ENCODE measurements at regions not wholly inside any gene's neighbourhood (a gene's known extent, or its start where the extent isn't known, plus 50 kb on each side); places are given as distances from the start of the nearest gene placed in this dataset.

DNA sequence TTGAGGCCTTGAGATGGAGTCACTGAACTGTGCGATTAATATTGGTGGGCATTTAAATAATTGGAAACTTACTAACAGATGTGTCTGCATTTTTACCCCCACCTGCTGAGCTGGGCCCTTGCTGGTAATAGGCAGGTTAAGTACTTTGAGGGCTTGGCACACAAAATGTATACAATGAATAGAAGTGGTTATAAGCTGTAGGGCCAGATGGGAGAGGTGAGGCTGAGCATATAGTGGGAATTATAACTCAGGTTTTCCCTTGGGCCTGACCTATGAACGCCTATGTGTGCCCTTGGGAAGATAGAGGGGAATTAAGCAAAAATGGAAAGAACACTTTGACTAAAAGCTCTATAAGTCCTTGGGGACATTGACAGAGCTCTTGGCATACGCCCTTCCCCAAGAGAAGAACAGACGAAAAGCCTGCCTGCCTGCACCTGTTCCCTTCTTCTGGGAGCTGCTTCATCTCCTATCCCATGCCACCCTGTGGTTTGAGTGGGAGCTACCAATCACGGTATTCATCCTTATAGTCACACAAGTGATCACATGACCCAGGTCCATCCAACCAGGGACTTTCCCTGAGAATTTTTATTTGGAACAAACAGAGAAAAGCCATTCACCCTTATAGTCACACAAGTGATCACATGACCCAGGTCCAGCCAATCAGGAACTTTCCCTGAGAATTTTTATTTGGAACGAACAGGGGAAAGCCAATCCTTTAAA is 260.7 kb upstream of the CSF3R start:
- peak; percentile 0 for DNase-seq (ENCODE audit: low read depth)

GRCh38 chr1:36741066-36741465 is 258.4 kb upstream of the CSF3R start:
- no peak for DNase-seq (ENCODE audit: low read depth)

GRCh38 chr1:36740446-36740845 is 257.7 kb upstream of the CSF3R start:
- no peak for DNase-seq (ENCODE audit: low read depth)

- DNase-seq (ENCODE audit: low read depth): no peak
Observed at GRCh38 chr1:36739703-36740289, 257.1 kb upstream of the CSF3R start.

DNA sequence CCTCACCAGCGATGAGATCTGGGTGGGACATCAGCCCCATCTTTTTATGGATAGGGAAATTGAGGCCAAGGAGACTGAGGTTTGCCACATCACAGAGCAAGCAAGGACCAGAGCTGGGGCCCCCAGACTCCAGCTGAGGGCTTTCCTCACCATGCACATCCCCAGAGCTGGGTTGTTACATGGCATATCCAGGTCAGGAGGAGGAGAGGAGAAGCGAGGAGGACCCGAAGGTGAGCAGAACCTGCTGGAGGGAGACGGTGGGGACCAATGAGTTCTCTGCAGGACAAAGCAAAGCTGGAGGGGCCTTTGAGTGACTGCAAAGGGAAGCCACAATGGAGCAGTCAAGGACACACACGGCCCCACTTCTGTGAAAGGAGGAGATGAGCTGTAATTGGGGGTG is 255.5 kb upstream of the CSF3R start:
- DNase-seq (ENCODE audit: low read depth): no peak

GRCh38 chr1:36737767-36738166 is 255.1 kb upstream of the CSF3R start:
- DNase-seq (ENCODE audit: low read depth): no peak

DNA sequence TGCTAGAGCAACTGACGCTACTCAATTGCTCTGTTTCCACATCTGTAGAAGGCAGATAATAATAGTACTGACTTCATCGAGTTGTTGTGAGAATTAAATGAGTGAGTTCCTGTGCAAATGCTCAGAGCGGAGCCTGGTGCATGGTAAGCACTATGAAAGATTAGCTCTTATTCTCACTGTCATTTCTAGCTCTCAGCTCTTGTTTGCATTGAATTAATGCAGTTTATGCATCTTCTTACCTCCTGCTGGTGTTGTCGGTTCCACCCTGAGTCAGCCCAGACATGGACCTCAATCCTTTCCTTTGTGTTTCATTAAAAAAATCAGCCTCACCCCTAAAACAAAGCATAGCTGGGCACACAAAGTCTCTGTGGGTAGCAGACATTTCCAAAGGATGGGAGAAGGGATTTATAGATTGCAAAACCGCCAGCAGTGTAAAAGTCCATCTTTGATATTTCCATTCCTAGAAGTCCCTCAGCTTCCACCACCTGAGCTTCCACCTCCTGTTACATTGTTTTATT is 254.4 kb upstream of the CSF3R start:
- DNase-seq (ENCODE audit: low read depth): no peak

DNA sequence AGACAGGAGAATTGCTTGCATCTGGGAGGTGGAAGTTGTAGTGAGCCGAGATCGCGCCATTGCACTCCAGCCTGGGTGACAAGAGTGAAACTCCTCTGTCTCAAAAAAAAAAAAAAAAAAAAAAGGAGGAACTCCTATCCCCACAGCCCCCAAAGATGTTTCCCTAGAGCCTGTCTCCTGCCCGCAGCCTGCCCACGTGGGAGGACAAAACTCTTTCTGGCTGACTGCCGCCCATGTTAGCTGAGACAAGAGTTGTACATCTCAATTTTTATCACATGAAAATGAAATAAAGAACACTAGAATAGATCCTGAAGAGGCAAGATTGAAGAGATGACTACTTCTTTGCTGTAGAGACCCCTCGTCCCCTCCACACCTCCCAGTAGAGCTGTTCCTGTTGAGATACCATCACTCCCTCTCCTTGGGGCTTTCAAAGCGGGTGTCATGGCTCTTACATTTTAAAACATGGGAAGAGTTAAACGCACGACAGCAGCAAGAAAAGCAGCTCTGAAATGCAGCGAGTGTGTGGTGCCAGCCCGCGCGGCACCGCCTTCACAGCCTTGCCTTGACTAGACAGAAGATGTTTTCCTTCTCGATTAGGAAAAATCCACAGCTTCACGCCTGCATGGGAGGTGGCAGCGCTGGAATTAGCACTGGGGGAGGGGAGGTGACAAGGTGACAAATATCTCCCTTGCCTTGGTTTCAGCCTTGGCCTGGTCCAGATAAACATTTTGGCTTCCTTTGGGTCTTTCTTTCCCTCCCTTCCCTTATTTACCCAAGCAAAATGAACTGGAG is 253.4 kb upstream of the CSF3R start:
- no peak for DNase-seq (ENCODE audit: low read depth)

GRCh38 chr1:36735436-36735835 is 252.7 kb upstream of the CSF3R start:
- no peak for DNase-seq (ENCODE audit: low read depth)

DNA sequence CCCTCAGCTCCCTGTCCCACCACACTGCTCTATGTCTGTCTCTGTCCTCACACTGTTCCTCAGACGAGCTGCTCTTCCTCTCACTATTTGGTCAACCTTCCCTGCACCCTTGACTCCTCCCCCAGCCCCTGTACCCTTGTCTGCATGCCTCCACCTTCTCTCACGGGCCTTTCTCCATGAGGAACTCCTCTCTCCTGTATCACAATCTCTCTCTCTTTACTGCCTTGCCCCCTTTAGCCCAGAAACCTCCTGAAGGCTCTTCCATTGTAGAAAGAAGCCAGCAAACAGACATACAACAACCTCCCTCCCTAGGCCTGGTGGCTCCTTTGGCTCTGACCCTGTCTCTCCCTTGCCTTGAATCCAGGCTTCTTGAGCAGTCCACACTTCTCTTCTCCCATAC is 251.6 kb upstream of the CSF3R start:
- no peak for DNase-seq (ENCODE audit: low read depth)

DNA sequence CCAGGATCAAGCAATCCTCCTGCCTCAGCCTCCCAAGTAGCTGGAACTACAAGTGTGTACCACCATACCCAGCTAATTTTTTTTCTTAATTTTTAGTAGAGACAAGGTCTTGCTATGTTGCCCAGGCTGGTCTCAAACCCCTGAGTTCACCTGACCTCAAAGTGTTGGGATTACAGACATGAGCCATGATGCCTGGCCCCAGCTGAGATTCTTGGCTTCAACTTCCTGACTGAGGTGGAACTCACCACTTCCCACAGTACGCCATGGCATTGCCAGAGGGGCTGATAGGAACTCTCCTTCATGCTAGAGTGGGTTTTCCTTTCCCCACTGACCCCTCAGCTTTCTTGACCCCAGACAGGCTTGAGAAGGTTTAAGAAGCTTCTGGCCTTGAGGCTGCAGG is 251.0 kb upstream of the CSF3R start:
- no peak for DNase-seq (ENCODE audit: low read depth)

DNA sequence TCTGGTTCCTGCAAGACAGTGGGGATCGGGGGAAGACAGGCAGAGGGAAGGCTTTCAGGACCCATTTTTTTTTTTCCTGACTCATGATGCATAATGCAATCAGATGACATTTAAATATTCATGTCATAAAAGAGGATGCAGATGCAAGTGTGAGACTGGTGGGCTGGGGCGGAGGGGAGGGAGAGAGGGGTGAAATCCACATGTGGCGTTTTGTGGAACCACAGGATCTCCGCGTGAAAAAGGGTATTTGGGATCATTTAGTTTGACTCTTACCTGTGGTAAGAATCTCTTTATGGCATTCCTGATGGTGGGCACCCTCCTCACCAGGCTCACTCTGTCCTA is 249.3 kb upstream of the CSF3R start:
- no peak for DNase-seq (ENCODE audit: low read depth)

DNA sequence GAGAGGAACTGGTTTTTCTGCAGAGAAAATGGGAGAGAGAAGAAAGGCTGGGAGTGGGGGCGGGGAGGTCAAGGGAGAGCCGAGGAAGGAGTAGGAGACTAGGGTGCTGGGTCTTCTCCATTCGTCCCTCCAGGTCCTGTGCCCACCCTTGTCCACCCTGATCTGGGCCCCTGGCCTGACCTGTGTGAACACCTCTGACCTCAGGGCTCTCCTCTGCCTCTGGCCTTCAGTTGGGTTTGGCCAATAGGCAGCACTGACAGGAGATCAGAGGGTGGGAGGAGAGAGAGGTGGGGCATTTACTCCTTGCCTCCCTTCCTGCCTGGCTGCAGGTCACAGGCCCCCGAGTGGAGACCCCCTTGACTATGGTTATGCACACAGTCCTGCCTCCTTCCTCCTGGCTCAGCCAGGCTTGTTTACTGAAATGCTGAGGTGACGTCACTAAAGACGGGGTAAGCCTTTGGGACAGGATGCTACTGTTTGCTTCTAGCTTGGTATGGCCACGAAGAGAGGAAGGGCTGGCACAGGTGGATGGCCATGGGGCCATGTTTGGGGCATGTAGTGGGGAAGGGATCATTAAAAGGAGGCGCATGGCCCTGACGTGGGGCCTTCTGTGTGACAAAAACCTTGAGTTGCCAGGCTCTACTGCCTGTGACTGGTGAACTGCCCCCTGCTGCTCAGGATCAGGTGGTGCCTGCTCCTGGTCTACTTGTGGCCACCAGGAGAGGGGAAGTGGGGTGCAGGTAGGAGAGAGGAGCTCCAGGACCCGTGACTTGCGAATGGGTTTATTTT is 248.7 kb upstream of the CSF3R start:
- no peak for DNase-seq (ENCODE audit: low read depth)

DNA sequence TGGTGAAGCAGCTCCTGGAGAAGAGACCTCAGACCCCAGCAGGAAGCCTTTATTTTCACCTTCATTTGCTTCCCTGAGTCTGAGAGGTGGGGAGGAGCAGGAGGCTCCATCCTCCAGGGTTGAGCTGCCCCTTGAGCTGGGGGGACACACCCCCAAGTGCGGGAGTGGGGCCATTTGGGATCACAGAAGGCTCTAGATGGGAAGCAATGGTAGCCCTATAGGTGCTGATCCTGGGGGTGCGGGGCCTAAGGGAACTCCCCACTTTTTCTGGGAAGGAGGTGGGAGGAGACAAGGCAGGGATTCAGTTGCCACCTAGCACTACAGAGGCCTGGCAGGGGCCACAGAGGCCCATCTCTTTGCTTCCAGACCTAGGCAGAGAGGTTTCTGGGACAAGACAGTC is 247.9 kb upstream of the CSF3R start:
- DNase-seq (ENCODE audit: low read depth): no peak

DNA sequence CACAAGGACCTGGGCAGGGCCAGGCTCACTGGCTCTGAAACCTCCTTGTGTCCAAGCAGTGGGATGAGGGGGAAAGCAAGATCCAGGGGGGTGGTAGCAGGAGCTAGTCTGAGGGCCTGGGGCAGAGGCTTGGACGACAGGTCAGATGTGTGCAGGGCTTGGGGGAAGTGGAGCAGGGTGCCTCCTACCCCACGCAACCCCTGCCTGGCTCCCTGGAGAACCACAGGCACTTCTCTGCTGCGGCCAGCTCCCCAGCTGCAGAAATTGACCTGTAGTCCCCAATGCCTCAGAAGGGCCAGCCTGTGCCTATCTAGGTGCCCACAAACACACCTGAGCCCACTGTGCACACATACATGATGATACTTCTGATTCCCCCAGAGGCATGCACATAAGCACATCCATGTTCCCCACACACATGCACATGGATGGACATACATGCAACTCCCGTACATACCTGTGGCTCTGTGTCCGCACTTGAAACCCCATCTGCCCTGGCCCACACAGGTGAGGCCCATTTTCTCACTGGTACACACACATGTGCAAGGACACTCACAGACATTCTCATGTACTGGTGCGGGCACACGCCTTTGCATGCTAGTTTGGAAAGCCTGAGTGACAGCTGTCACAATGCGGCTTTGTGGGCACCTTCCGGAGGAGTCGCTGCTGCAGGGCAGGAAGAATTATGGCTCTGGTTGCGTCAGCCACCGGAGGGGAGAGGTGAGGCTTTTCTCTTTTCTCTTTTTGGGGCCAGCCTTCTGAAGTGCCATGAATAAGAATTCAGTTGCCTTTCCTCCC is 247.2 kb upstream of the CSF3R start:
- DNase-seq (ENCODE audit: low read depth): no peak

DNA sequence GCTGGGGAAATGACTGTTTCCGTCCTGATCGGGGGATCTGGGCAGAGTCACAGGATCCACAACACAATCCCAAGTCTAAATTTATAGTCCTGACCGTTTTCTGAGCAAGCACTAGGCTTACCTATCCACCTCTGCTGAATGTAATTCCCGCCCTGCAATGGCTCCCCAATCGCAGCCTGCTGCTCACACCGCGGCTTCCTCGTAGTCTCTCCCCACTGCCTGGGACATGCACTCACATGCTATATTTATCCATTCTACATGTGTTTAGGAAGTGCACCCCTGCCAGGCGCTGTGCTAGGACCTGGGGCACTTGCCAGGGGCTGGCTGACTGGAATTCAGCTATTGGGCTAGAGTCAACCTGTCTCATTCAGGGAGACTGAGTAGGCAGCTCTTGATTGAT is 246.6 kb upstream of the CSF3R start:
- no peak for DNase-seq (ENCODE audit: low read depth)

DNA sequence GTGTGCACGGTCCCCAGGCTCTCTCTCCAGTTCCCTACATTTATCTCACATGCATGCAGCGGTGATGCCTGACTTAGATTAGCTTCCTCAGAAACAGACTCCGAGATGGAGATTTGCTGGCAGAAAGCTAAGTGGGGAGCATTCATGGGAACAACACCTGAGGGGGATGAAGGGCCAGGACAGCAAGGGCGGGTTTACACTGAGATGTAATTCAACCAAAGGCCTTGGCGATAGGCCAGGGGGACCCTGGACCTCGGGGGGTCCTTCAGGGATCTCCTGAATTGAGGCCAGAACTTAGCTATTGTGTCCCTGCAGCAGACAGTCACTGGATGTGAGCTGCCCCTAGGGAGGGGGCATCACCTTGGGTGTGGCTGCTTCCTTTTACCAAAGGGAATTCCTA is 246.1 kb upstream of the CSF3R start:
- DNase-seq (ENCODE audit: low read depth): no peak

DNA sequence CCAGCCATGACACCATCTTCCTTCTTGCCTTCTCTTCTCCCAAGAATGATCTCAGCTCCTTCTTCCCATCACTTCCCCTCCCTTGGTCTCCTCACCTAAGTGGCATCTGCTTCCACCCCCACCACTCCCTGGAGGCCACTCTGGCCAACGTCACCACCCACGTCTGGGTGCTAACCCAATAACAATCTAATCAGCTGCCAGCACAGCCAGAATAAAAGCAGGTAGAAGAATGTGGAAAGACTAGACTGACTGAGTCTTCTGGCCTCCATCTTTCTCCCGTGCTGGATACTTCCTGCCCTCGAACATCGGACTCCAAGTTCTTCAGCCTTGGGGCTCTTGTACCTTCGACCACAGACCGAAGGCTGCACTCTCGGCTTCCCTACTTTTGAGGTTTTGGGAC is 245.3 kb upstream of the CSF3R start:
- no peak for DNase-seq (ENCODE audit: low read depth)

GRCh38 chr1:36725151-36725550 is 242.4 kb upstream of the CSF3R start:
- no peak for DNase-seq (ENCODE audit: low read depth)

DNA sequence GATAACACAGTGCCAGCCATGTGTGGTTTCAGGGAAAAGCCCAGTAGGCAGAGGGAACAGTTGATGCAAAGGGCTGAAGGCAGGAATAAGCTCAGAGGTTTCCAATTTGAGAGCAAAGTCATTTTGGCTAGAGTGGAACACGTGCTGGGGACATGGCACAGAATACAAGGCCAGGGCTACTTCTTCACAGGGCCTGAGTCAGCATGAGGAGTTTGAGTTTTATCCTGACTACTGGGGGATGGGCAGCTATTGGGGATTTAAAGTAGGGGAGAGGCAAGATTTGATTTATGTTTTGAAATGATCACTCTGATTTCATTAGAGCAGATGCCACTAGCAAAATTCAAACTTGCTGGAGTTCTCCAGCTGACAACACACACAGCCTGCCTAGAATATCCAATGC is 241.1 kb upstream of the CSF3R start:
- no peak for DNase-seq (ENCODE audit: low read depth)

DNA sequence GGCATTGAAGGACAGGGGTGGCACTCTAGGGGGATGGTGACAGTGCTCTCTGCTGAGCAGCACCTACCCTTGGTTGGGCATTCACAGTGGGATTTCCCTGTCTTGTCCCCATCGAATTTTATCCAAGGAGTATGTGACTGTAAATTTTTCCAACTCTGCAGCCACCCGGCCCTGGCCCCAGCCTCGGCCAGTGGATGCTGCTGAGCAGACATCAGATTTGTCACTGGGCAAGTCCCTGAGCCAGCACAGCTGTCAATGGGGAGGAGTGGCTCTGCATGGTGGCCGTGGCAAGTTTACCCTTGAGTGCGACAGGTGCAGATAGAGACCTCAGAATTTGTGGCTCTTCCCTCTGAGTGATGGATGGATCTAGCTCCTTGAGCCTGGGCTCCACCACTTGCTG is 240.2 kb upstream of the CSF3R start:
- no peak for DNase-seq (ENCODE audit: low read depth)

Measured in myocyte (in vitro differentiated cells).